GM19025 (cell line): ENCODE measurements at regions not wholly inside any gene's neighbourhood (a gene's known extent, or its start where the extent isn't known, plus 50 kb on each side); places are given as distances from the start of the nearest gene placed in this dataset.

ENCODE experiments used
- ATAC-seq: cut with Tn5 transposase; IDR thresholded peaks from one replicate; pipeline ENCODE4 v1.9.1; 2021; ENCODE audit warnings: mild to moderate bottlenecking, low read depth, moderate library complexity; ENCODE audit not compliant: unreplicated experiment

DNA sequence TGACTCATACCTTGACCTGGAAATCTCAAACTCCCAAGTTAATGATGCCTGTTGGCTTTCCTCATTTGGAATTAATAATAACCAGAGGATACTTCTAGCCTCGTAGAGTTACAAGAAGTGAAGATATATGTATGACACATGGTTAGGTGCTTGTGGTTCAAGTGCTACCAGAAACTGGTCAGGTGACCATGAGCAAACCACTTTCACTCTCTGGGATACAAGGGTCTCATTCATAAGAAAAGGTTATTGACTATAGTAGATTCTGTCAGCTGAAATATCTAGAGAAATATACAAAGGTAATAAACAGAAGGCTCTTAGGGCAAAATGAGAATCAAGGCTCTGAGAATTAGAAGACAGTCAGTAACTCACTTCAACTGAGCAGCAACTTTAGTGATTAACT, 233.3 kb downstream of the KCNA4 start:
- no peak for ATAC-seq

DNA sequence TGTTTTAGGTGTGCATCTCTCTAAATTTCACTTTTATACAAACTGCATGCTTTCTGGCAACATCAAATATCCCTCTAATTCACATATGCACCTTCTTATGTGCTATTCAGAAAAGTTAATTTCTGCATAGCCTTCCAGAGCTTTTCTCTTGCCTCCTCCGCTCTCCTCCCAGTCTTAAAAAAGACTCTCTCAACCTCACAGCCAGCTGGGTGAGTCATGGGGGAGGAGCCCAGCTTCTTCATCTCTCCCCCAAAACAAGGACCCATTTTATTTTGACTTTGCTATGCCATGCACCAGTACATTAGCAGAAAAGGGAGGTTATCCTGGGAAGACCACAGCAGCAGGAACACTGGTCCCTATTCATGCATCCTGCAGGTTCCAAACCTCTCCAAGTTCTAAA, 234.4 kb downstream of the KCNA4 start:
- no peak for ATAC-seq

DNA sequence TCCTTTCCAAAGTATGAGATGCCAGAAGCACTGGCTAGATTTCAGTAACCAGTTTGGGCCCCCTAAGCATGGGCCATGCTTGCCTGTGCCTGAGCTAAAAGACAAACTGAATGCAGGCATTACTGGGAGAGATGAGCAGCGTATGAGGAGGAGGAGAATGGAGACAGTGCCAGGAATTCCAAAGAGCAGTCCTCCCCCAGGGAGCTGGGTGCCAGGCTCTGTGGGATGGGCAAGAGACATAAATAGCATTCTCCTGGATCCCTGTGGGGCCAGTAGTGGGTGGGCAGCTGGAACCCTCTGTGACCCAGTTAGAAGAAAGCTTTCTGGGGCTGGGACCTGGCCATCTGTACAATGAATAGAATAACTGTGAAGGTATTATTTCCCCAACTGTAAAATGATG, 235.6 kb downstream of the KCNA4 start:
- no peak for ATAC-seq

DNA sequence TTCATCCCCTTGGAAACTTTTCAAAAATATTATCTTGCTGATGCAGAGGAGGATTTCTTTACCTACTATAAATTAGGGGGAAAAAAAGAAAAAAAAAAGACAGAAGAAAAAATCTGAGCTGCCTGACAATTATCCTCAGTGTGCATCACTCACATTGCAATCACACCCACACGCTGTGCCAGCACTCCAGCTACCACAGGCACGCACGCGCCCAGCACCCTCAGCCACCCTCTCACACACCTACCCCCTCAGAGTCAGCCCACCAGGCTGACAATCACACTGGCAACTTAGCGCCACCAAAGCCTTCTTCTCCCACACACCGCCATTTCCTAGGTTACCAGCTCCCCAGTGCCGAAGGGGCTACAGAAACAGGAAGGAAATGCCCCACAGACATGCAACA, 236.1 kb downstream of the KCNA4 start:
- ATAC-seq, result no peak

DNA sequence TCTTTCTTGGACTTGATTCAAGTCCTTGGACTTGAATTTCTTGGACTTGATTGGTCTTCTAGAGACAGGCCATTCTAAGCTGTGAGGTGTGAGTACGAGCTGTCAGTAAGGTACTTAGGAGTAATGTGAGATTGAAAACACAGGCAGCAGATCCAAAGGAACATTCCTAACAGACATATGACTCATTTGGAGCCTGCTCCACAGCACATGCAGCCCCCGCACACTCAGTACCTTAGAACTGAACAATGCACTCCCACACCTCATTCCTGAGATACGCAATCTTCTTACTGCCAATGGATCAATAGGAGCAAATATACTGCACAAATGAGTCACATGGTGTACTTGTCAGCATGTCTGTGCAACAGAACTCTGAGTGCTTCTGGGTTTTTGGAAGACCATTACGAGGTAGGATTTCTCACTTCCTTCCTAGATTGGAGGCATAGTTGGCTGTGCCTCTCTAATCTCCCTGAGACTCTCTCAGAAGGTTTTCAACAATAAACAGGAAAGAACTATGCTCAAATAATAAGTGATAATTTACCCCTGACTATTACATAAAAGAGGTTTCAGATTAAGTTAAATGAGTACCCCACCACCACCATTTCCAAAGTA, 243.1 kb downstream of the KCNA4 start:
- ATAC-seq, result no peak

DNA sequence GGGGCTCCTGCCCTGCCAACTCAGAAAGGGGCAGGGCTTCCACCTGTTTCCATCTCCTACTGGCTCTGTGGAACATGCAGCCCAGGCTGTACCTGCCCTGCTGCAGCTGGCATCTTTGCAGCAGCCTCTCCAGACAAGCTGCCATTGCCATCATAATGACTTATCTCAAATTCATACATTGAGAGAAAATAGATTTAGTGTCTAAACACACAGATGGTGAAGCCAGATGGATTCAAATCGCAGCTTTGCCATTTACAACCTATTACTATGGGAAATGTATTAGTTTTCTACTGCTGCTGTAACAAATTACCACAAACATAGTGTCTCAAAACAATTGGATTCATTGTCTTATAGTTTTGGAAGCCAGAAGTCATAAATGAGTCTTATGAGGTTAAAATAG, 260.0 kb downstream of the KCNA4 start:
- no peak for ATAC-seq

DNA sequence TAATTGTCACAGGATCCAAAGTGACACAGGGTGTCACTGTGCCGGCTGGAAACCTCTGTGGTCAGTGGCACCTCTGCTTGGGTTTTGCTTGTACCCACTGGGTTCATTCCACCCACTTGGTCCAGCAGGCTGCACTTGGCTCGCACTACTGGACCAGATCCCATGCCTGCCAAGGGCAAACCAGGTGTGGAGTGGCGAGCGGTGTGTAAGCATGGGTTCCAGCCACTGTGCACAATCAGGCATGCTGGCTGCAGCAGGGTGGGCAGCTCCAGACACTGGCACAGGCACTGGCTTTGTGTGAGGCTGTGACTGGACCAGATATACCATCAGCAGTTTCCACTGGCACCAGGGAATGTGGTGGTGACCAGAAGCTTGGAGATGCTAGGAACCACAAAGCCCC, 261.4 kb downstream of the KCNA4 start:
- ATAC-seq, result no peak

DNA sequence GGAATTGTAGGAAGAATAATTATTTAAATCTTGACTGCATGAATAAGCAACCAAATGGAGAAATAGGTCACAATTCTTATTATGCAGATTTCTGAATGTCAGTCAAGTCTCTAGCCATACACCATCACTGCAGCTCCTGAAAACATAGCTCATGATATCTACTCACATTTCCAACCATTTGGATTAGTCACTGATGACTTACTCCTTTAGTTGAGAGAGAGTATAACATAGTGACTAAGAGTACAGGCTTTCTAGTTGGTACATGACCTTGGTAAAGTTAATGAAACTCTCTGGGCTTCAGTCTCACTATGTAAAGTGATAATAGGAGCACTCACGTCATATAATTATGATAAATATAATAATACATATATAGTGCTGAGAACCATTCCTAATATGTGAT, 265.2 kb downstream of the KCNA4 start:
- no peak for ATAC-seq

DNA sequence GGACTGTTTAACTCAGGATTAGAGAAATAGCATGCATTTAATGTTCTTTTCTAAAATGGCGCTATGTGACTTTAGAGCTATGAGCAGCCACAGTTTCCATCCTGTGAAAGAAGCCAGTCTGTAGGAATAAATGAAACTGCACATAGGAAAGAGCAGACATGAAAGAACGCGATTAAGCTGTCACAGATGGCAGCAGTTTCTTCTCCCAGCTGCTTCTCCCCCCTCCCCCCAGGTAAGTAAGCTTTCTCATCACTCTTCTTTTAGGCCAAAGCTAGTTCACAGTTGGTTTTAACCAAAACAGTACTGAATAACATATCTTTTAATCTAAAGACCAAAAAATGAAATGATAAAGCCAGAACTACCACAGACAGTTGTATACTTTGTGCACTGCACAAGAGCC, 266.4 kb downstream of the KCNA4 start:
- no peak for ATAC-seq

DNA sequence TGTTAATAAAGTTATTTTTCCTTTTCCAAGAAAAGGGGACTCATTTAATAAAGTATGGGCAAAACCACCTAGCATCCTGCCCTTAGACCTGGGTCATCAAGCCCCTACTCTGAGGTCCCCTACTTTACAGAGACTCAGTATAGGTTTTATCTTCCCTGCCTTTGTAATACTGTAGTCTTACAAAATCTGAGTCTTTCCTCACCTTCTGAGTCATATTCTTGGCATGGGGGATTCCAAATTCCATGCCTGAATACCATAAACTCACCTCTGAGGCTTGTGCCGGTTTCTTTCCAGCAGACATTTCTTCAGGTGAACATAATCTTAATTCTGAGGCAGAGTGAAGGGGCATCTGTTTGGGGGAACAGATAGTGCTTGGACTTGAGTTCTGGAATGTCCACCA, 282.5 kb downstream of the KCNA4 start:
- no peak for ATAC-seq

DNA sequence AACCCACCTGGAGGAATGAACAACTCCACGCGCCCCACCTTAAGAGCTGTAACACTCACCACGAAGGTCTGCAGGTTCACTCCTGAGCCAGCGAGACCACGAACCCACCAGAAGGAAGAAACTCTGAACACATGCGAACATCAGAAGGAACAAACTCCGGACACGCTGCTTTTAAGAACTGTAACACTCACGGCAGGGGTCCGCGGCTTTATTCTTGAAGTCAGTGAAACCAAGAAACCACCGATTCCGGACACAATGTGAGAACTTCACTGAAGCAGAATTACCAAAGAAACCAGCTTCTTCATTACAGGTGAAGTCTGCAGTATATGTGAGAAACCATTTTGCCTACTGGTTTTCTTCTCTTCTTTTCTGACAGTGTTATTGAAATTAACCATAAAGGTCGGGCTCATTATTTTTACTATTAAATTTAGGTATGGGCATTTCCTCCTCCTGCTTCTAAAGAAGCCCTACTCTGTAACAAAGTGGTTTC, 303.0 kb downstream of the KCNA4 start:
- ATAC-seq, result no peak

DNA sequence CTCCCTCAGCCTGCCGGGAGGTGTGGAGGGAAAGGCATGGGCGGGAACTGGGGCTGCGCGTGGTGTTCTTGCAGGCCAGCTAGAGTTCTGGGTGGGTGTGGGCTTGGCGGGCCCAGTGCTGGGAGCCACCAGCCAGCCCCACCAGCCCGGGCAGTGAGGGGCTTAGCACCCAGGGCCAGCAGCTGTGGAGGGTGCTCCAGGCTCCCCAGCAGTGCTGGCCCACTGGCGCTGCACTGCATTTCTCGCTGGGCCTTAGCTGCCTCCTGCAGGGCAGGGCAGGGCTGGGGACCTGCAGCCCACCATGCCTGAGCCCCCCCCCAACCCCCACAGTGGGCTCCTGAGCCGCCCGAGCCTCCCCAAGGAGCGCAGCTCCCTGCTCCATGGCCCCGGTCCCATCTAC, 304.2 kb downstream of the KCNA4 start:
- ATAC-seq, result no peak

DNA sequence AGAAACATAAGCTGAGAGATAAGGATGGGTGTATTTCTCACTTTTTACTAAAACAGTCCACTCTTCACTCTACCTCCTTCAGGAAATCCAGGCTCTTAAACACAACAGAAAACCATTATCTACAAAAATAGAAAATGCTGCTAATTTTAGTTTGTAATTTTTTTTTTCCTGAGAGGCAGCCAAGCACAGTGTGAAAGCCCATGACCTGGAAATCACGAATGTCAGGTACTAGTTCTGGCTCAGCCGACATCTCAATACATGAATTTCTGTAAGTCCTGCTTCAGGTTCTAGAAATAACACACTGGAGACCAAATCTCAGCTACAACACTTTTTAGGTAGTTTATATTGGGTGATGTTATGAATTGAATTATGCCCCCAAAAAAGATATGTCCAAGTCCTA, 308.9 kb downstream of the KCNA4 start:
- no peak for ATAC-seq

DNA sequence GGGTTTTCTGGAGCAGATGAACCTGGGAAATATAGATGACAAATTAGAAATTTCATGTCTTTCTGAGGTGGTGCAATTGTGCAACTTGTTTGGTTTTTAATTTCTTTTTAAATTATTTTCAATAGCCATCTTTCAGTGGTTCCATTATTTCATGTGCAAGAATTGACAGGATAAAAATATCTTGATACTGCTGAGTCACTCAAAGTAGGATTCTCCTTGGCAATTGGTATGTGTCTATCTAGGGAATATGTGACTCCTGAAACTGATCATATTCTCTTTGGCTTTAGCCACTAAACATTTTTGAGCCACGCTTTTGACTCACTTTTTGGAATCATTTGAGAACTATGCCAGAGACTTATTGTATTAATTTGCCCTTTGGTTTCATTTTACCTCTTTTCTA, 331.5 kb downstream of the KCNA4 start:
- no peak for ATAC-seq

DNA sequence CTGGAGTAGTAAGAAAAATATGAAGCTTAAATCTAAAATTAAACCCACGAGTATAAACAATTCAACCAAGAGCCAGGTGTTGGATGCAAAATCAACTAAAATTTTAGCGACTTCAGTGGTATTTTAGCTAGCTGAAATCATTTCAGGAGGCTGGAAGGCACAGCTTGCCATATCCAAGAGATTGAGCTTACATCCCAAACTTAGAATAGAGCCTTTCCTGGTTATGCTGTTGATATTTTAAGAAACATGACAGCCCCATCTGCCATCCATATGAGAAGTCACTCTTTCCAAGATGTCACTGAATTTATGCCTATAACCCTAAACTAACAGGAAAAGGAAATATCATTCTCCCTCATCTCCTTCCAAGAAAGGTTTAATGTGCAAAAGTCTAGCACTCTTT, 334.0 kb downstream of the KCNA4 start:
- ATAC-seq, result no peak

DNA sequence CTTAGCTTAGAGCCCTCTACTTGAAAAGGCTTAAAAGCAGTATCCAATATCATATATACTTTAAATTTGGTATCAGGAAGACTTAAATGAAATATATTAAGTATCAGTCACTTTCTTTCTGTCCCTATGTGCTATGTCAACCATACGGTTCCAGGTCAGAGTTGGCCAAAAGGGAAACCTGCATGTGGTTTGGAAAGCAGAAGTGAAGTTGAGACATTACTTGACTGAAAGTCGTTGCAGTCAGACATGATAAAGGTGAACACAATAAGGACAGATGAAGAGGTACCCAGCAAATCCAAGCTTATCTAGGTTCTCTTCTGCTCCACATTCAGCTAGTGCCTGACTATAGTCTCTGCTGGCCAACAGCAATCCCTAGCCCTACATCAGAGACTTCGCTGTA, 336.8 kb downstream of the KCNA4 start:
- peak; percentile 78 for ATAC-seq

DNA sequence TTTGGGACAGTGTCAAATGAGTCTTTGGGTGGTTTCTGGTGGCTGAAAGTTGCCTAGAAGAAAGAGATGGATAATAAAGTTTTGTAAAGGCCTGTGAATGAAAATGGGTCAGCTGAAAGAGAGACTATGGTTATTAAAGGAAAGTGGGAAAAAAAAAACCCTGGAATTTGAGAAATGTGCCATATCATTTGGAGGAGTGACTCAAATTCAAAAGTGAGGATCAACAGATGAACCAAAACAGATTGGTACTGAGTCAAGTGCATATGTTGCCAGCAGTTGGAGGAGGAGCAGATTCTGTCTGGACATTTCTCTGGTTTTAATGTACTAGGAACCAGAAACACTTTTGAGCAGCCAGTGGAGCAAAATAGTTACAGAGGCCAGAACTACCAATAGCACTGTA, 339.8 kb downstream of the KCNA4 start:
- no peak for ATAC-seq

DNA sequence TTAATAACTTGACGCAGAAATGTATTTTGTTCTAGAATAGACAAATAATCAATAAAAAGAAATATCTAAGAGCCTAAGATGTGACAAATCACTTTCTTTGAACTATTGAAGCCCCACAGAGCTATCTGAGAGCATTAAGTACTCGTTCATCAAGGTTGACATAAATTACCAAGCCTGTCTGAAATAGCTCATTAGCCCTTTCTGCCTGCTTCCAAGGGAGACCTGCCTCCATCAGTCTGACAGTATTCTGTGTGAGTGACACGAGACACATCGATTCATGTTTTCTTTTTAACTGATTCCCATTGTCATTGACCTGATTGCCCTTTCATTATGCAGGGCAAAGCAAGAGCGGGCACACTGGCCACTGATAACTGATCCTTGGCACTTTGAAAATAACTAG, 347.5 kb downstream of the KCNA4 start:
- no peak for ATAC-seq

DNA sequence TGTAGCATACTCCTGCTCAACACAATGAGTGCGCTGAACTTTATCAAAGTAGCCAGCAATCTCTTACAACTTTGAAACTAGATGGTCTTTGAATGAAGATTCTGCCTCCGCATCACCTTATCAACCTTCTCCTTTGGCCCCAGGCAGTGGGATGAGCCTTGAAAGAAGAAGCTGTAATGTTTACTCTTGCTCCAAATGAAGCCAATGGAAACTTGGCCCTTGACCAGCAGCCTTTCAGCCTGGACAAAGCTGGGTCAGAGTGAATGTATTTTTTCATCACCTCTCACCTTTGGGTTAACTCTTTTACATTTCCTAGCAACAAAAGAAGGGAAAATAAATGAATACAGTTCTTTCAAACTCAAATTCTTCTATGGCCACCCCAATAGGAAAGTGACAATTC, 359.1 kb downstream of the KCNA4 start:
- no peak for ATAC-seq

DNA sequence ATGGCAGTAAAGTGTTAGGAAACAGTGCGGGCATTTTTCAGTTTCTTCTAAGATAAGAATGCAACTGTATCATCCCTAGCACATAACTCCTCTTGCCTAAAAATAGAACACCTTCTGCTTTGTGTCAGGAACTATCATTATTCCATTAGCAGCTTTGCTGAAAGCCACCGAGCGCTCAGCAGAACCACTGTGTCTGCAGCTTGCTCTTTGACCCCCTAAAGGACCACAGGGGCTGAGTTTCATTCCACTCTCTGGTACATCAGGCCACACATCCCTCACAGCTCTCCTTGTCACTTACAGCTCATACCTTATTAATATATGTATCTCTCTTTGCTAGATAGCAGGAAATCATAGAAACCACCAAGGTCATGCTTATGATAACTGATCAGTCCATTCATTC, 360.2 kb downstream of the KCNA4 start:
- ATAC-seq, result no peak

DNA sequence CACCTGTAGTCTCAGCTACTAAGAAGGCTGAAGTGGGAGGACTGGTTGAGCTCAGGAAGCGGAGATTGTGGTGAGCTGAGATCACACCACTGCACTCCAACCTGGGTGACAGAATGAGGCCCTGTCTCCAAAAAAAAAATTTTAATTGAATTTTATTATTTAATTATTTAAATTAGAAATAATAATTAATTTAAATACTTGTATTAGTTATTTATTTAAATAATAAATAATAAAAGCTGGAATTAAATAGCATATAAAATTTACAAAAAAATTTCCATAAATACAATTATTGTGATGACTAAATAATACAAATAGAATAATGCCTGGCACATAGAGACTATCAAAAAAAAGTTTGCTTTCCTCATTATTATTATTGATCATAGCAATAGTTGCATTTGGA, 371.5 kb downstream of the KCNA4 start:
- ATAC-seq, result no peak

DNA sequence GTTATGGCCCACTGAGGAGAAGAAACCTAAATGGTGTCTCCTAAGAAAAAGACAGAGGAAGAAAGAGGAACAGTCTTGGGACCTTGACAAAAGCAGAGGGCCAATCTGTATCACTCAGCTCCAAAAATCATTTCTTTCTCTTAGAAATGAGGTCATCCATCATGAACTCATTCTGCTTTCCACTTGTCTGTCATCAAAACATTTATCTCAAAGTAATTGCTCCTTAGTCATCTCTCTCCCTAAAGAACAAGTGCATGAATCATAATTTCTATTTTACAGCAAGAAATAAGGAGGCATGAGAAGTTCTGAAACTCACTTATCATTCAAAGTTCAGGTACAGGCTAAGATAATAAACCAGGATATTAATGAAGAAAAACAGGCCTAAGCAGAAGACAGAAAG, 375.6 kb downstream of the KCNA4 start:
- no peak for ATAC-seq

DNA sequence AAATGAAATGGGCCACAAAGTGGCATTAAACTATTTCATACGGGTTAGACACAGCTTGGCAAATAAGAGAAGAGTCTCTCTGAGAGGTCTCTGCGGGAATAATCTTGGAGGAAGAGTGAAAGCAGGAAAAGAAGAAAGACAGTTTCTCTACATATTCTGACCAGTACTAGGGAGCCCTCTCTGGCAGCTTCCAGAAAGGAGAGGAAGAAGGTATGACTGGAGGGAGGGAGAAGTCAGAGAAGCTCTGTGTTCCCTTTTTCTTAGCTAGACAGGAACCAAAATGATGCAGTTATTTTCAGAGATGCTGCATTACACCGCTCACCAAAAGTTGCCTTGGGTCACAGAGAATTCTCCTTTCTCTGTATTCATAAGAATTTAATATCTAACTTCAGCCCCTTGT, 382.1 kb downstream of the KCNA4 start:
- ATAC-seq, result no peak
